A549 (cell line): ENCODE measurements at regions not wholly inside any gene's neighbourhood (a gene's known extent, or its start where the extent isn't known, plus 50 kb on each side); places are given as distances from the start of the nearest gene placed in this dataset.

ENCODE experiments used
- ATAC-seq, 2 experiments: fragments of 200-7000 bp in 1 of 2; fragments of >200 bp in 1 of 2; cut with Nextera tagmentation in 1 of 2; cut with Tn5 transposase in 1 of 2; 3 replicates each; pipeline versions ENCODE4 v1.8.0 to v1.9.1; 2018 to 2020; ENCODE audit warnings: mild to moderate bottlenecking in 1 of 2, moderate library complexity in 1 of 2
- CTCF ChIA-PET: fragments of 300-600 bp; sonication (Branson Sonifier 250); formaldehyde crosslinking; extraction: SDS; loops from one replicate; lab custom pipeline; 2021; ENCODE audit warnings: antibody characterized with exemption, inconsistent platforms; lab: Yijun Ruan, JAX
- POLR2A ChIA-PET: fragments of 350-600 bp; formaldehyde crosslinking; extraction: SDS; loops from one replicate; lab custom pipeline; 2021; ENCODE audit warnings: antibody characterized with exemption, inconsistent platforms; lab: Yijun Ruan, JAX
- DNase-seq, 2 experiments: peaks; one replicate each; pipeline versions ENCODE4 v3.0.0 to v3.0.0-alpha.2; 2011 to 2016; ENCODE audit warnings: low read depth in 1 of 2, low spot score in 1 of 2
- FAIRE-seq: peaks from 2 replicates; lab custom pipeline; 2011; peaks lifted over from hg19 to GRCh38; lab: Jason Lieb, UNC
- H3K27ac ChIP-seq, 2 experiments: fragments of >200 bp; sonication (Bioruptor Twin); formaldehyde crosslinking; 3 replicates each; pipeline ENCODE4 v1.5.1; 2016 to 2017
- H3K4me1 ChIP-seq: fragments of >200 bp; sonication (Bioruptor Twin); formaldehyde crosslinking; 3 replicates; pipeline ENCODE4 v1.6.1; 2016
- H3K4me2 ChIP-seq: fragments of >200 bp; sonication (Bioruptor Twin); formaldehyde crosslinking; 3 replicates; pipeline ENCODE4 v1.6.1; 2016
- H3K4me3 ChIP-seq: fragments of >200 bp; sonication (Bioruptor Twin); formaldehyde crosslinking; 3 replicates; pipeline ENCODE4 v1.5.1; 2016
- H3K9me3 ChIP-seq: fragments of >200 bp; sonication (Bioruptor Twin); formaldehyde crosslinking; 3 replicates; pipeline ENCODE4 v1.6.1; 2016
- CBX8 ChIP-seq: fragments of 200-600 bp; sonication (generic); IDR thresholded peaks from 2 replicates; pipeline ENCODE4 v1.6.1; 2016
- CEBPB ChIP-seq, 2 experiments: fragments of >200 bp in 1 of 2; sonication (Bioruptor Twin) in 1 of 2; formaldehyde crosslinking in 1 of 2; IDR thresholded peaks; 2 replicates each; pipeline ENCODE4 v1.6.1; 2012 to 2016
- EHMT2 ChIP-seq: fragments of 200-600 bp; sonication (generic); IDR thresholded peaks from 2 replicates; pipeline ENCODE4 v1.6.1; 2016; ENCODE audit warnings: antibody characterized with exemption, low read depth, mild to moderate bottlenecking, moderate library complexity
- ESRRA ChIP-seq: fragments of 150-350 bp; IDR thresholded peaks from 2 replicates; pipeline ENCODE4 v1.6.1; 2014; ENCODE audit warnings: mild to moderate bottlenecking, low read length, borderline replicate concordance
- GATA3 ChIP-seq: IDR thresholded peaks from 2 replicates; pipeline ENCODE4 v1.6.1; 2012; ENCODE audit warnings: borderline replicate concordance
- HEYL ChIP-seq: fragments of 250-450 bp; sonication (Bioruptor Pico); IDR thresholded peaks from 2 replicates; pipeline ENCODE4 v1.8.0; 2021; ENCODE audit warnings: mild to moderate bottlenecking, moderate library complexity
- HOXA7 ChIP-seq: fragments of 250-450 bp; sonication (Bioruptor Pico); IDR thresholded peaks from 2 replicates; pipeline ENCODE4 v1.5.0; 2020; ENCODE audit warnings: mild to moderate bottlenecking, moderate library complexity
- HOXB13 ChIP-seq: fragments of 250-450 bp; sonication (Bioruptor Pico); IDR thresholded peaks from 2 replicates; pipeline ENCODE4 v1.5.0; 2020; ENCODE audit warnings: low read depth, mild to moderate bottlenecking, moderate library complexity
- HOXB5 ChIP-seq: fragments of 250-450 bp; sonication (Bioruptor Pico); IDR thresholded peaks from 2 replicates; pipeline ENCODE4 v1.5.0; 2020; ENCODE audit warnings: mild to moderate bottlenecking, moderate library complexity
- JUN ChIP-seq, 2 experiments: fragments of >200 bp; sonication (Bioruptor Twin); formaldehyde crosslinking; IDR thresholded peaks; 2 replicates in 1 of 2; 3 replicates in 1 of 2; pipeline ENCODE4 v1.6.1; 2016 to 2017
- NR3C1 ChIP-seq: fragments of >200 bp; sonication (Bioruptor Twin); formaldehyde crosslinking; IDR thresholded peaks from 3 replicates; pipeline ENCODE4 v1.6.1; 2017
- PBX3 ChIP-seq: IDR thresholded peaks from 2 replicates; pipeline ENCODE4 v1.6.1; 2012
- PHF8 ChIP-seq: fragments of 200-600 bp; sonication (generic); IDR thresholded peaks from 2 replicates; pipeline ENCODE4 v1.6.1; 2016; ENCODE audit warnings: low read depth, mild to moderate bottlenecking, antibody characterized with exemption, moderate library complexity, borderline replicate concordance
- POLR2A ChIP-seq: IDR thresholded peaks from 2 replicates; pipeline ENCODE4 v1.6.1; 2012; ENCODE audit warnings: mild to moderate bottlenecking, low read length
- RAD21 ChIP-seq, 2 experiments: fragments of >200 bp in 1 of 2; sonication (Bioruptor Twin) in 1 of 2; formaldehyde crosslinking in 1 of 2; IDR thresholded peaks in 1 of 2; conservative IDR thresholded peaks in 1 of 2; 2 replicates in 1 of 2; 3 replicates in 1 of 2; pipeline ENCODE4 v1.6.1; 2012 to 2018; ENCODE audit warnings: inconsistent platforms in 1 of 2
- RARB ChIP-seq: fragments of 250-450 bp; sonication (Bioruptor Pico); IDR thresholded peaks from 2 replicates; pipeline ENCODE4 v1.8.0; 2021; ENCODE audit warnings: mild to moderate bottlenecking, moderate library complexity
- RCOR1 ChIP-seq: fragments of 150-350 bp; IDR thresholded peaks from 2 replicates; pipeline ENCODE4 v1.6.1; 2014; ENCODE audit warnings: antibody characterized with exemption, low read length, low read depth
- TFCP2L1 ChIP-seq: fragments of 250-450 bp; sonication (Bioruptor Pico); IDR thresholded peaks from 2 replicates; pipeline ENCODE4 v1.5.0; 2021; ENCODE audit warnings: mild to moderate bottlenecking
- ZNF302 ChIP-seq: fragments of 250-450 bp; sonication (Bioruptor Pico); IDR thresholded peaks from 2 replicates; pipeline ENCODE4 v1.9.0; 2021; ENCODE audit warnings: inconsistent platforms, mild to moderate bottlenecking, moderate library complexity
- WGBS: methylation state at CpG from one replicate; pipeline ENCODE4 v1.1.6; 2017; ENCODE audit errors: missing lambda C conversion rate; 5-methylcytosine and 5-hydroxymethylcytosine counted together
- TF ChIP-seq, protein P1 (sequence below): fragments of >200 bp; sonication (Bioruptor Twin); formaldehyde crosslinking; IDR thresholded peaks from 2 replicates; pipeline ENCODE4 v1.6.1; 2016
- TF ChIP-seq, protein P2 (sequence below): IDR thresholded peaks from 2 replicates; pipeline ENCODE4 v1.6.1; 2012
- TF ChIP-seq, protein P3 (sequence below): fragments of 150-350 bp; IDR thresholded peaks from 2 replicates; pipeline ENCODE4 v1.6.1; 2014; ENCODE audit warnings: low read depth, mild to moderate bottlenecking, low read length

DNA sequence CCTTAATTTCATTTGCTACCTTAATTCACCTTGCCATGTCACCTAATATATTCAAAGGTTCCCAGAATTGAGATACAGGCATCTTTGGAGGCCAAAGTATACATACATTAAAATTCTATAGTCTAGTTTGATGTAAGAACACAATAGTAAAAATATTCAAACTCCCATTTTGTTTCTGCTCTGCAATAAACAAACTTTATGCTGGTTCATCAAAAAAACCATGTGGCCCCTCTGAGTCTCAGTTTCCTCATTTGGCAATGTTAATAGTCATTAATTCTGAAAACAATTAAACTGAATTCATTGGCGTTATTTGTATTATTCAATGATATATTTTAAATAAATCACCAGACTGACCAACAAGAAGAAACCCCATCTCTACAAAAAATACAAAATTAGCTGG is 639.4 kb upstream of the INTU start:
- no peaks in the 10 kb centered on the region for H3K9me3 ChIP-seq
- no peak for DNase-seq
- FAIRE-seq, result no peak
- no peak overlapping the region for H3K27ac ChIP-seq
- no peak overlapping the region for H3K4me3 ChIP-seq
- TF ChIP-seq HOXB5 (CRISPR knock-in tag), result no peak
- no peak for TF ChIP-seq POLR2A
- ChIA-PET CTCF (no interaction called here), POLR2A (no interaction called here)
- no peaks in the 10 kb centered on the region for H3K4me1 ChIP-seq
- H3K4me2 ChIP-seq, result no peak overlapping the region
- no peak for ATAC-seq
- 33% methylated on average over 1 of the region's 1 CpG for WGBS

GRCh38 chr4:126995235-126995634 is 637.5 kb upstream of the INTU start:
- FAIRE-seq, result no peak
- CTCF ChIA-PET, result no interaction called here

GRCh38 chr4:127000110-127000509 is 632.6 kb upstream of the INTU start:
- Histone ChIP-seq H3K4me2 (no peak overlapping the region), H3K9me3 (no peaks in the 10 kb centered on the region), H3K4me3 (no peak overlapping the region), H3K4me1 (no peaks in the 10 kb centered on the region), H3K27ac (no peak overlapping the region)
- no peak for FAIRE-seq
- ATAC-seq, result no peak
- 7% methylated on average over 1 of the region's 1 CpG for WGBS
- no peak for DNase-seq
- ChIA-PET CTCF (no interaction called here), POLR2A (no interaction called here)
- TF ChIP-seq HEYL (CRISPR knock-in tag) (no peak), RARB (CRISPR knock-in tag) (no peak), RAD21 (conservative IDR thresholded peaks at IDR 0.05 in 1 of 2, IDR thresholded peaks at IDR 0.05 in 1 of 2) (no peak), RCOR1 (no peak), CBX8 (no peak), HOXB5 (CRISPR knock-in tag) (no peak), ESRRA (no peak), GATA3 (no peak)

More at GRCh38 chr4:126995235-126995634, 637.5 kb upstream of the INTU start:
- no peak overlapping the region for H3K4me2 ChIP-seq
- TF ChIP-seq, protein P1, sequence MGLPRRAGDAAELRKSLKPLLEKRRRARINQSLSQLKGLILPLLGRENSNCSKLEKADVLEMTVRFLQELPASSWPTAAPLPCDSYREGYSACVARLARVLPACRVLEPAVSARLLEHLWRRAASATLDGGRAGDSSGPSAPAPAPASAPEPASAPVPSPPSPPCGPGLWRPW, result no peak
- TF ChIP-seq CEBPB (IDR thresholded peaks at IDR 0.05), result no peak
- no peak for TF ChIP-seq TFCP2L1 (CRISPR knock-in tag)
- no peak for TF ChIP-seq PBX3
- TF ChIP-seq, protein P2, sequence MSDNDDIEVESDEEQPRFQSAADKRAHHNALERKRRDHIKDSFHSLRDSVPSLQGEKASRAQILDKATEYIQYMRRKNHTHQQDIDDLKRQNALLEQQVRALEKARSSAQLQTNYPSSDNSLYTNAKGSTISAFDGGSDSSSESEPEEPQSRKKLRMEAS, result no peak
- no peak for TF ChIP-seq EHMT2
- TF ChIP-seq JUN (IDR thresholded peaks at IDR 0.05), result no peak
- TF ChIP-seq RARB (CRISPR knock-in tag), result no peak
- TF ChIP-seq PHF8, result no peak
- TF ChIP-seq GATA3, result no peak
- TF ChIP-seq HOXA7, result no peak
- TF ChIP-seq HOXB13 (CRISPR knock-in tag), result no peak
- no peak for TF ChIP-seq ZNF302 (CRISPR knock-in tag)
- TF ChIP-seq RAD21 (conservative IDR thresholded peaks at IDR 0.05 in 1 of 2, IDR thresholded peaks at IDR 0.05 in 1 of 2), result no peak
- TF ChIP-seq, protein P3, sequence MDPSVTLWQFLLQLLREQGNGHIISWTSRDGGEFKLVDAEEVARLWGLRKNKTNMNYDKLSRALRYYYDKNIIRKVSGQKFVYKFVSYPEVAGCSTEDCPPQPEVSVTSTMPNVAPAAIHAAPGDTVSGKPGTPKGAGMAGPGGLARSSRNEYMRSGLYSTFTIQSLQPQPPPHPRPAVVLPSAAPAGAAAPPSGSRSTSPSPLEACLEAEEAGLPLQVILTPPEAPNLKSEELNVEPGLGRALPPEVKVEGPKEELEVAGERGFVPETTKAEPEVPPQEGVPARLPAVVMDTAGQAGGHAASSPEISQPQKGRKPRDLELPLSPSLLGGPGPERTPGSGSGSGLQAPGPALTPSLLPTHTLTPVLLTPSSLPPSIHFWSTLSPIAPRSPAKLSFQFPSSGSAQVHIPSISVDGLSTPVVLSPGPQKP, result no peak
- TF ChIP-seq NR3C1, result no peak
- H3K4me3 ChIP-seq, result no peak overlapping the region
- ATAC-seq, result no peak
- no peaks in the 10 kb centered on the region for H3K9me3 ChIP-seq
- H3K4me1 ChIP-seq, result no peaks in the 10 kb centered on the region
- DNase-seq, result no peak
- H3K27ac ChIP-seq, result no peak overlapping the region
- POLR2A ChIA-PET, result no interaction called here
